ENCODE measurements at regions not wholly inside any gene's neighbourhood (a gene's known extent, or its start where the extent isn't known, plus 50 kb on each side); places are given as distances from the start of the nearest gene placed in this dataset.

GRCh38 chr1:82388679-82389078, 587.9 kb downstream of the ADGRL2 start:
- TF ChIP-seq, protein P1, sequence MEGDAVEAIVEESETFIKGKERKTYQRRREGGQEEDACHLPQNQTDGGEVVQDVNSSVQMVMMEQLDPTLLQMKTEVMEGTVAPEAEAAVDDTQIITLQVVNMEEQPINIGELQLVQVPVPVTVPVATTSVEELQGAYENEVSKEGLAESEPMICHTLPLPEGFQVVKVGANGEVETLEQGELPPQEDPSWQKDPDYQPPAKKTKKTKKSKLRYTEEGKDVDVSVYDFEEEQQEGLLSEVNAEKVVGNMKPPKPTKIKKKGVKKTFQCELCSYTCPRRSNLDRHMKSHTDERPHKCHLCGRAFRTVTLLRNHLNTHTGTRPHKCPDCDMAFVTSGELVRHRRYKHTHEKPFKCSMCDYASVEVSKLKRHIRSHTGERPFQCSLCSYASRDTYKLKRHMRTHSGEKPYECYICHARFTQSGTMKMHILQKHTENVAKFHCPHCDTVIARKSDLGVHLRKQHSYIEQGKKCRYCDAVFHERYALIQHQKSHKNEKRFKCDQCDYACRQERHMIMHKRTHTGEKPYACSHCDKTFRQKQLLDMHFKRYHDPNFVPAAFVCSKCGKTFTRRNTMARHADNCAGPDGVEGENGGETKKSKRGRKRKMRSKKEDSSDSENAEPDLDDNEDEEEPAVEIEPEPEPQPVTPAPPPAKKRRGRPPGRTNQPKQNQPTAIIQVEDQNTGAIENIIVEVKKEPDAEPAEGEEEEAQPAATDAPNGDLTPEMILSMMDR (IDR thresholded peaks at IDR 0.05 in 4 of 5, conservative IDR thresholded peaks at IDR 0.05 in 1 of 5) = no peak
- no peak for TF ChIP-seq POLR2A (IDR thresholded peaks at IDR 0.05)

Data from gastrocnemius medialis (tissue), 4 donors.